Esophagus muscularis mucosa (tissue), 4 donors: ENCODE measurements at regions not wholly inside any gene's neighbourhood (a gene's known extent, or its start where the extent isn't known, plus 50 kb on each side); places are given as distances from the start of the nearest gene placed in this dataset.

Experiments used
- DNase-seq: peaks from one replicate; pipeline ENCODE4 v3.0.0-alpha.2; 2017; ENCODE audit errors: extremely low spot score
- H3K27ac ChIP-seq, 4 donors: fragments of 200-600 bp; sonication (generic); replicated peaks in 1 of 4; 1 replicate in 3 of 4; 2 replicates in 1 of 4; pipeline ENCODE4 v1.5.1; 2016 to 2019; ENCODE audit warnings: mild to moderate bottlenecking in 1 of 4
- H3K27me3 ChIP-seq, 4 donors: fragments of 200-600 bp; sonication (generic); one replicate each; pipeline versions ENCODE4 v1.5.1 to v1.6.0; 2016 to 2019
- H3K36me3 ChIP-seq, 4 donors: fragments of 200-600 bp; sonication (generic); one replicate each; pipeline ENCODE4 v1.5.1; 2016 to 2019
- H3K4me1 ChIP-seq, 4 donors: fragments of 200-600 bp; sonication (generic); one replicate each; pipeline ENCODE4 v1.5.1; 2016 to 2019
- H3K4me3 ChIP-seq, 4 donors: fragments of 200-600 bp; sonication (generic); 1 replicate in 2 of 4; 2 replicates in 2 of 4; pipeline ENCODE4 v1.5.1; 2016 to 2019; ENCODE audit warnings: mild to moderate bottlenecking in 4 of 4, moderate library complexity in 1 of 4
- H3K9me3 ChIP-seq, 4 donors: fragments of 200-600 bp; sonication (generic); 1 replicate in 3 of 4; 2 replicates in 1 of 4; pipeline ENCODE4 v1.5.1; 2016 to 2019
- EP300 ChIP-seq: sonication (generic); formaldehyde crosslinking; IDR thresholded peaks from one replicate; pipeline ENCODE4 v1.6.1; 2017; ENCODE audit warnings: antibody characterized with exemption
- POLR2A ChIP-seq: fragments of 450-650 bp; IDR thresholded peaks from one replicate; pipeline ENCODE4 v1.6.1; 2017; ENCODE audit warnings: antibody characterized with exemption, moderate library complexity, mild to moderate bottlenecking, low read depth
- POLR2AphosphoS5 ChIP-seq, 2 donors: sonication (generic); formaldehyde crosslinking; IDR thresholded peaks; one replicate each; pipeline ENCODE4 v1.6.1; 2017; ENCODE audit warnings: antibody characterized with exemption in 2 of 2
- WGBS: methylation state at CpG from one replicate; pipeline ENCODE4 v1.1.5; 2018; 5-methylcytosine and 5-hydroxymethylcytosine counted together
- intact Hi-C: fragments of 100-400 bp; cut with DNase I; formaldehyde crosslinking; loops from one replicate; pipeline ENCODE4 v1.15.1; 2023
- TF ChIP-seq, protein P1 (sequence below), 3 experiments: fragments of 200-600 bp in 2 of 3; fragments of 450-650 bp in 1 of 3; sonication (generic) in 2 of 3; IDR thresholded peaks; one replicate each; pipeline ENCODE4 v1.5.1; 2017 to 2019; ENCODE audit warnings: antibody characterized with exemption in 3 of 3, mild to moderate bottlenecking in 2 of 3, moderate library complexity in 1 of 3

DNA sequence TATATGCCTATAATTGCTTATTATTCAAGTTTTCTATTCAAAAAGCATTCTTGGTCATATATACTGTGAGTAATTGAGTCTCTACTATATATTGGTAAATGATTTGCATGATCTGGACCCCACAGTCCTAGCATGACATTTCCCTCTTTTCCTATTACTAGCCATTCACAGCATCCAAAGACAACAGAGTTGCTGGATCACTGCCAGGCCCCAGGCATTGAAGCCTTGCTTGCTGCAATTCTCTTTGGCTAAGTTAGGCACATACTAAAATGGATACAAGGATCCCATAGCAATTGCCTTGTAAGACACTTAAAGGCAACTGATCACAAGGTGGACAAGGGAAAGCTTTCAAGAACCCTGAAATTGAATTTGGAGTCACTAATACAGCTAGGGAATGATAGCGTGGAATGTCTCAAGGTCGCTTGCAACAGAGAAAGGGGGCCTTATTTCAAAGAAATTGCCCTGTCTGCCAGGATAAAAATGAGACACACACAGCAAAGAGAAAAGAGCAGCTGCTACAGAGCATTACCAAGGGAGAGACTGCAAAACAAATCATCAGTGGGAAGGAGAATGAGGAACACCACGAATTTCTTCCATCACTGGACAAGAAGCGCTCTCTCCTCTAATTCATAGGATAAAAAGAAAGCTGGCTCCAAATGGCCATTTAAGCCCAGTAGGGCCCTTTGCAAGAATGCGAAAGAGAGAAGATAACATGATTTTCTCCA, 77.1 kb upstream of the EPHA4 start:
- 83% methylated on average over 5 of the region's 5 CpGs for WGBS
- Histone ChIP-seq H3K27ac (no peak overlapping the region), H3K27me3 (no peaks in the 10 kb centered on the region), H3K36me3 (no peaks in the 10 kb centered on the region), H3K4me1 (no peaks in the 10 kb centered on the region), H3K4me3 (no peak overlapping the region), H3K9me3 (no peaks in the 10 kb centered on the region)
- intact Hi-C loops: no loop called here
- TF ChIP-seq POLR2A: no peak
- TF ChIP-seq, protein P1, sequence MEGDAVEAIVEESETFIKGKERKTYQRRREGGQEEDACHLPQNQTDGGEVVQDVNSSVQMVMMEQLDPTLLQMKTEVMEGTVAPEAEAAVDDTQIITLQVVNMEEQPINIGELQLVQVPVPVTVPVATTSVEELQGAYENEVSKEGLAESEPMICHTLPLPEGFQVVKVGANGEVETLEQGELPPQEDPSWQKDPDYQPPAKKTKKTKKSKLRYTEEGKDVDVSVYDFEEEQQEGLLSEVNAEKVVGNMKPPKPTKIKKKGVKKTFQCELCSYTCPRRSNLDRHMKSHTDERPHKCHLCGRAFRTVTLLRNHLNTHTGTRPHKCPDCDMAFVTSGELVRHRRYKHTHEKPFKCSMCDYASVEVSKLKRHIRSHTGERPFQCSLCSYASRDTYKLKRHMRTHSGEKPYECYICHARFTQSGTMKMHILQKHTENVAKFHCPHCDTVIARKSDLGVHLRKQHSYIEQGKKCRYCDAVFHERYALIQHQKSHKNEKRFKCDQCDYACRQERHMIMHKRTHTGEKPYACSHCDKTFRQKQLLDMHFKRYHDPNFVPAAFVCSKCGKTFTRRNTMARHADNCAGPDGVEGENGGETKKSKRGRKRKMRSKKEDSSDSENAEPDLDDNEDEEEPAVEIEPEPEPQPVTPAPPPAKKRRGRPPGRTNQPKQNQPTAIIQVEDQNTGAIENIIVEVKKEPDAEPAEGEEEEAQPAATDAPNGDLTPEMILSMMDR (IDR thresholded peaks at IDR 0.05): no peak
- no peak for TF ChIP-seq POLR2AphosphoS5 (IDR thresholded peaks at IDR 0.05)
- no peak for TF ChIP-seq EP300
- DNase-seq: no peak

DNA sequence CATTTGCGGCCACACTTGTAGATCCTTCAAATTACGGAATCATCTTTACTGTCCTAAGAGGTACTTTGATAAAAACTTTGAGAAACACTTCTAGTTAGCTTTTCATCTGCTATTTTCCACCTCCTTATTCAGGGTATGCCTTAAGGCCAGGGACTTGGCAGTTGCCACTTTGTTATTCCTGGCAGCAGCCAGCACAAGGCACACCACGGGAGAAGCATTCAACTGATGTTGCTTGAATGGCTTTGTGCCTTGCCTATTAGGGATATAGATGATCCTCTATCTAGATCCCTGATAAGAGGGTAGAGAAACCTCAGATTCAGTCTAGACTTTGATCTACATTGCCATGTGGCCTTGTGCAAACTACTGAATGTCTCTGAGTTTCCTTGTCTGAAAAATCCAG, 70.3 kb upstream of the EPHA4 start:
- H3K4me3 ChIP-seq: no peak overlapping the region
- H3K36me3 ChIP-seq: no peaks in the 10 kb centered on the region
- no peaks in the 10 kb centered on the region for H3K27me3 ChIP-seq
- 79% methylated on average over 3 of the region's 3 CpGs for whole genome bisulfite sequencing
- H3K9me3 ChIP-seq: no peaks in the 10 kb centered on the region
- H3K27ac ChIP-seq: no peak overlapping the region
- no peaks in the 10 kb centered on the region for H3K4me1 ChIP-seq
- TF ChIP-seq, protein P1 (IDR thresholded peaks at IDR 0.05): no peak
- TF ChIP-seq POLR2AphosphoS5 (IDR thresholded peaks at IDR 0.05): no peak
- no peak for TF ChIP-seq POLR2A
- no peak for TF ChIP-seq EP300
- intact Hi-C loops: no loop called here
- DNase-seq: no peak

DNA sequence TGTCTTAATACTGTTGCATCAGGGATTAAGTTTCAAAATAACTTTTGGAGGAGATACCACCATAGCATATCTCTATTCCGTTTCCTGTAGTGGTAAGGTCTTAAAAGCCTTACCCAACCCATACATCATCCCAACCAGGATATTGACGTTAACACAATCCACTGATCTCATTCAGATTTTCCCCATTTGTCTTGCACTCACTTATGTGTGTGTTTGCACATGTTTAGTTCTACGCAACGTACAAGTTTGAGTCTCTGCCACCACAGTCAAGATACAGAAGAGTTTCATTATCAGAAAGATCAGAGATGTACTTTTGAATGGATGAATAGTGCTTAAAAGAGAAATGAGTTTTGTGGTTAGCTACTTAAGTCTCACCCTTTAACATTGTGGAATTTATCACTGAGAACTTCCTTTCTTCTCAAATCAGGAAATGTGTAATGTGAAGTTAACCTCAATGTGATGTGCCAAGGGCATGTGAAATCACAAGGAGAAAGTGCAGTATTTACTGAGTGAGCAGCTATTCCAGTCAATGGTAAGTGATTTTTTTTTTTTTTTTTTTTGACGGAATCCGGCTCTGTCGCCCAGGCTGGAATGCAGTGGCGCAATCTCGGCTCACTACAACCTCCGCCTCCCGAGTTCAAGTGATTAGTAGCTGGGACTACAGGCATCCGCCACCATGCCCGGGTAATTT, 69.2 kb upstream of the EPHA4 start:
- no peak for DNase-seq
- H3K4me3 ChIP-seq: no peak overlapping the region
- 91% methylated on average over 13 of the region's 13 CpGs for WGBS
- H3K9me3 ChIP-seq: no peaks in the 10 kb centered on the region
- TF ChIP-seq, protein P1 (IDR thresholded peaks at IDR 0.05): no peak
- TF ChIP-seq POLR2A (no peak), EP300 (no peak), POLR2AphosphoS5 (IDR thresholded peaks at IDR 0.05) (no peak)
- intact Hi-C loops: no loop called here
- no peaks in the 10 kb centered on the region for H3K36me3 ChIP-seq
- H3K4me1 ChIP-seq: no peaks in the 10 kb centered on the region
- no peaks in the 10 kb centered on the region for H3K27me3 ChIP-seq
- H3K27ac ChIP-seq: no peak overlapping the region

DNA sequence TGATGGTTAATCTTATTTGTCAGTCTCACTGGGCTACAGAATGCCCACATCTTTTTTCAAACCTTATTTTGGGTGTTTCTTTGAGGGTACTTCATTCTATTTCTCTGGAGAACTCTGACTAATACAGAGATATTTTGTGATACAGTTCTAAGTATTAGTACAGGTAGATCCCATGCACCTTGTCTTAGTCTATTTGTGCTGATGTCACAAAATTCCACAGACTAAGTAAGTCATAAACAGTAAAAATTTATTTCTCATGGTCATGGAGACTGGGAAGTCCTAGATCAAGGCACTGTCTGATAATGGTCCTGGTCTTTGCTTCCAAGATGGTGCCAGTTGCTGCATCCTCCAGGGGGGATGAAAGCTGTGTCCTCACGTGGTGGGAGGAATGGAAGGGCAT, 68.6 kb upstream of the EPHA4 start:
- no peak for TF ChIP-seq EP300
- TF ChIP-seq, protein P1 (IDR thresholded peaks at IDR 0.05): no peak
- no peak for TF ChIP-seq POLR2AphosphoS5 (IDR thresholded peaks at IDR 0.05)
- no peak for TF ChIP-seq POLR2A
- no peaks in the 10 kb centered on the region for H3K4me1 ChIP-seq
- no peak for DNase-seq
- no peaks in the 10 kb centered on the region for H3K9me3 ChIP-seq
- H3K27me3 ChIP-seq: no peaks in the 10 kb centered on the region
- H3K36me3 ChIP-seq: no peaks in the 10 kb centered on the region
- H3K27ac ChIP-seq: no peak overlapping the region
- H3K4me3 ChIP-seq: no peak overlapping the region
- 82% methylated on average over 1 of the region's 1 CpG for WGBS
- intact Hi-C loops: no loop called here
